MM.1S (cell line): ENCODE measurements at regions not wholly inside any gene's neighbourhood (a gene's known extent, or its start where the extent isn't known, plus 50 kb on each side); places are given as distances from the start of the nearest gene placed in this dataset.

ENCODE experiments used
- CTCF ChIP-seq: fragments of 300-600 bp; sonication (generic); IDR thresholded peaks from 2 replicates; pipeline ENCODE4 v1.5.1; 2016; ENCODE audit warnings: antibody characterized with exemption, low read length, mixed read lengths
- EZH2 ChIP-seq: fragments of 300-600 bp; sonication (generic); optimal IDR thresholded peaks from 2 replicates; pipeline ENCODE3; 2017; ENCODE audit warnings: low read depth, mild to moderate bottlenecking, antibody characterized with exemption, low read length, mixed read lengths

GRCh38 chr2:207274530-207275189 is 108.9 kb upstream of the KLF7 start:
- no peak for TF ChIP-seq CTCF
- no peak for TF ChIP-seq EZH2
